Fibroblast of lung (primary cell): ENCODE measurements at regions not wholly inside any gene's neighbourhood (a gene's known extent, or its start where the extent isn't known, plus 50 kb on each side); places are given as distances from the start of the nearest gene placed in this dataset.

Experiments used
- CTCF ChIP-seq, 2 donors: IDR thresholded peaks in 1 of 2; conservative IDR thresholded peaks in 1 of 2; 1 replicate in 1 of 2; 2 replicates in 1 of 2; pipeline ENCODE4 v1.5.1; 2011 to 2012; ENCODE audit warnings: low read length in 2 of 2, control low read depth in 1 of 2, inconsistent platforms in 1 of 2, low read depth in 1 of 2, mild to moderate bottlenecking in 1 of 2
- EZH2 ChIP-seq: IDR thresholded peaks from 2 replicates; pipeline ENCODE4 v1.5.1; 2012; ENCODE audit warnings: low read length, control low read depth, mild to moderate bottlenecking; ENCODE audit errors: missing control alignments

DNA sequence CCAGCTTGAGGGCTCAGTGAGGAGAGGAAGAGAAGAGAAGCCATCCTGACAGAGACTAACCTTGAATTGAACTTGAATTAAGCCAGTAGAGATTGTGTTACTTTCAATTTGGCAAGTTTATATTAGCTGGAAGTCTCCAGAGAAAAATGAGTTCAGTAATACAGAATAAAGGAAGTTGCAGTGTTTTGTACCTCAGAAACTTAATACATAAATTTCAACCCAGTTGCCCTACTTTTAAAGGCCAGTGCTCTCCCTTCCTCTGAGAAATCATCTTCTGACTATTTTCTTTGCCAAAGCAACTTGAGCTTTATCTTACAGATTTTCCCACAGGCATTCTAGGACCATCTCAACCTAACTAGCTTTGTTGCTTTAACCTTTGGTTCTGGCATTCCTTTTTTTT lies 231.0 kb upstream of the GAS1 start:
- TF ChIP-seq CTCF (conservative IDR thresholded peaks at IDR 0.05 in 1 of 2, IDR thresholded peaks at IDR 0.05 in 1 of 2; ENCODE audit: low read depth in 1 of 2, low read length in 2 of 2) (no peak), EZH2 (no peak)
